H1 (cell line): ENCODE measurements at regions not wholly inside any gene's neighbourhood (a gene's known extent, or its start where the extent isn't known, plus 50 kb on each side); places are given as distances from the start of the nearest gene placed in this dataset.

ENCODE experiments used
- CTCF ChIA-PET: fragments of 300-600 bp; sonication (Branson Sonifier 250); formaldehyde crosslinking; loops from one replicate; lab custom pipeline; 2021; ENCODE audit not compliant: partially characterized antibody; lab: Charles Lee
- POLR2A ChIA-PET: fragments of 300-600 bp; sonication (Branson Sonifier 250); formaldehyde crosslinking; loops from one replicate; lab custom pipeline; 2021; ENCODE audit warnings: inconsistent platforms; ENCODE audit not compliant: partially characterized antibody; lab: Charles Lee
- DNase-seq, 2 experiments: peaks; one replicate each; pipeline versions ENCODE4 v3.0.0 to v3.0.0-alpha.2; 2010 to 2022; ENCODE audit warnings: low spot score in 2 of 2, low read depth in 1 of 2, mixed read lengths in 1 of 2
- FAIRE-seq: peaks from 2 replicates; lab custom pipeline; 2011; peaks lifted over from hg19 to GRCh38; lab: Jason Lieb, UNC
- H2AFZ ChIP-seq: 2 replicates; pipeline ENCODE4 v1.8.1; 2012; ENCODE audit warnings: low read length, inconsistent platforms
- H2AK5ac ChIP-seq: 2 replicates; pipeline ENCODE4 v1.6.1; 2013; ENCODE audit warnings: low read depth, low read length
- H2BK120ac ChIP-seq: replicated peaks from 2 replicates; pipeline ENCODE3; 2013; ENCODE audit warnings: low read depth, low read length, inconsistent platforms
- H2BK12ac ChIP-seq: 2 replicates; pipeline ENCODE4 v1.6.1; 2013; ENCODE audit warnings: low read depth, low read length
- H2BK15ac ChIP-seq: 2 replicates; pipeline ENCODE4 v1.6.1; 2013; ENCODE audit warnings: low read length
- H2BK20ac ChIP-seq: 2 replicates; pipeline ENCODE4 v1.6.1; 2013; ENCODE audit warnings: low read length
- H2BK5ac ChIP-seq: 2 replicates; pipeline ENCODE4 v1.6.1; 2013; ENCODE audit warnings: low read depth, low read length
- H3K14ac ChIP-seq: 2 replicates; pipeline ENCODE4 v1.6.1; 2013; ENCODE audit warnings: inconsistent platforms; ENCODE audit not compliant: insufficient read length
- H3K18ac ChIP-seq: 2 replicates; pipeline ENCODE4 v1.6.1; 2013; ENCODE audit warnings: low read length; ENCODE audit errors: extremely low read depth
- H3K23ac ChIP-seq: 2 replicates; pipeline ENCODE4 v1.6.1; 2013; ENCODE audit warnings: inconsistent platforms; ENCODE audit not compliant: insufficient read length
- H3K23me2 ChIP-seq: 2 replicates; pipeline ENCODE4 v1.6.1; 2013; ENCODE audit warnings: low read depth, low read length
- H3K27ac ChIP-seq: 2 replicates; pipeline ENCODE4 v1.6.1; 2011; ENCODE audit warnings: low read depth, low read length, inconsistent platforms
- H3K27me3 ChIP-seq, 4 experiments: replicated peaks in 1 of 4; 1 replicate in 1 of 4; 2 replicates in 3 of 4; pipeline versions ENCODE4 v1.6.1 to v1.8.1; 2011 to 2013; ENCODE audit warnings: low read length in 3 of 4, mild to moderate bottlenecking in 3 of 4, inconsistent platforms in 2 of 4, mixed read lengths in 2 of 4, moderate library complexity in 1 of 4; ENCODE audit not compliant: control insufficient read depth in 3 of 4, insufficient read depth in 3 of 4; ENCODE audit errors: extremely low read depth in 1 of 4
- H3K36me3 ChIP-seq, 4 experiments: 2 replicates each; pipeline versions ENCODE4 v1.6.1 to v1.8.1; 2011 to 2013; ENCODE audit warnings: mild to moderate bottlenecking in 4 of 4, low read length in 3 of 4, moderate library complexity in 2 of 4, control low read depth in 1 of 4, inconsistent platforms in 1 of 4; ENCODE audit not compliant: insufficient read depth in 4 of 4, control insufficient read depth in 2 of 4
- H3K4ac ChIP-seq: replicated peaks from 2 replicates; pipeline ENCODE3; 2013; ENCODE audit warnings: low read length, low read depth, mixed read lengths, inconsistent platforms; ENCODE audit not compliant: insufficient read length
- H3K4me1 ChIP-seq, 4 experiments: replicated peaks in 1 of 4; 1 replicate in 1 of 4; 2 replicates in 3 of 4; pipeline versions ENCODE4 v1.6.1 to v1.8.1; 2011 to 2013; ENCODE audit warnings: low read length in 3 of 4, inconsistent platforms in 2 of 4, mixed read lengths in 1 of 4; ENCODE audit not compliant: insufficient read depth in 4 of 4, control insufficient read depth in 3 of 4
- H3K4me2 ChIP-seq, 2 experiments: 2 replicates each; pipeline versions ENCODE4 v1.6.1 to v1.8.1; 2011 to 2013; ENCODE audit warnings: low read depth in 2 of 2, low read length in 2 of 2, control low read depth in 1 of 2, inconsistent platforms in 1 of 2, mild to moderate bottlenecking in 1 of 2; ENCODE audit not compliant: insufficient read depth in 1 of 2
- H3K4me3 ChIP-seq, 4 experiments: fragments of 200-600, 300-600 bp in 1 of 4; sonication (generic), shearing (Covaris generic), sonication (Bioruptor Twin) in 1 of 4; 2 replicates each; pipeline versions ENCODE4 v1.5.1 to v1.8.1; 2011 to 2016; ENCODE audit warnings: low read length in 4 of 4, low read depth in 3 of 4, control low read depth in 2 of 4, inconsistent platforms in 2 of 4, mild to moderate bottlenecking in 2 of 4, mixed read lengths in 1 of 4, moderate library complexity in 1 of 4; ENCODE audit not compliant: insufficient read depth in 2 of 4; ENCODE audit errors: extremely low read depth in 1 of 4
- H3K56ac ChIP-seq: replicated peaks from 2 replicates; pipeline ENCODE3; 2013; ENCODE audit warnings: low read depth, mild to moderate bottlenecking, mixed read lengths, low read length, inconsistent platforms; ENCODE audit not compliant: insufficient read length
- H3K79me1 ChIP-seq: 2 replicates; pipeline ENCODE4 v1.6.1; 2013; ENCODE audit warnings: low read depth, low read length, control low read depth
- H3K79me2 ChIP-seq, 2 experiments: 2 replicates each; pipeline versions ENCODE4 v1.6.1 to v1.8.1; 2012 to 2013; ENCODE audit warnings: low read length in 2 of 2, mild to moderate bottlenecking in 2 of 2, inconsistent platforms in 1 of 2; ENCODE audit not compliant: insufficient read depth in 2 of 2, control insufficient read depth in 1 of 2
- H3K9ac ChIP-seq, 4 experiments: replicated peaks in 1 of 4; 1 replicate in 1 of 4; 2 replicates in 3 of 4; pipeline versions ENCODE4 v1.6.1 to v1.8.1; 2011 to 2013; ENCODE audit warnings: low read depth in 3 of 4, low read length in 3 of 4, control low read depth in 2 of 4, mild to moderate bottlenecking in 2 of 4, moderate library complexity in 2 of 4, inconsistent platforms in 1 of 4; ENCODE audit errors: extremely low read depth in 1 of 4
- H3K9me3 ChIP-seq, 2 experiments: 2 replicates each; pipeline versions ENCODE4 v1.6.1 to v1.8.1; 2012 to 2013; ENCODE audit warnings: mild to moderate bottlenecking in 2 of 2, moderate library complexity in 2 of 2, control low read depth in 1 of 2, inconsistent platforms in 1 of 2, low read depth in 1 of 2, low read length in 1 of 2, mixed read lengths in 1 of 2; ENCODE audit not compliant: insufficient read depth in 2 of 2
- H4K20me1 ChIP-seq, 2 experiments: replicated peaks in 1 of 2; 2 replicates each; pipeline versions ENCODE3 to v1.8.1; 2011 to 2013; ENCODE audit warnings: inconsistent platforms in 2 of 2, low read length in 2 of 2, mild to moderate bottlenecking in 1 of 2; ENCODE audit not compliant: insufficient read depth in 2 of 2, control insufficient read depth in 1 of 2
- H4K5ac ChIP-seq: 2 replicates; pipeline ENCODE4 v1.6.1; 2013; ENCODE audit warnings: low read length, low read depth, mixed read lengths, inconsistent platforms; ENCODE audit not compliant: insufficient read length
- H4K8ac ChIP-seq: 2 replicates; pipeline ENCODE4 v1.8.0; 2013; ENCODE audit warnings: mild to moderate bottlenecking, moderate library complexity, low read length, inconsistent platforms; ENCODE audit not compliant: insufficient read depth; ENCODE audit errors: extremely low read depth
- H4K91ac ChIP-seq: replicated peaks from 2 replicates; pipeline ENCODE3; 2013; ENCODE audit warnings: low read length, mixed read lengths, inconsistent platforms; ENCODE audit not compliant: insufficient read length
- CBX8 ChIP-seq: fragments of 300-800, 300-1000 bp; sonication (generic); IDR thresholded peaks from 2 replicates; pipeline ENCODE4 v1.7.1; 2016; ENCODE audit warnings: low read depth, low read length, borderline replicate concordance
- CEBPB ChIP-seq: IDR thresholded peaks from 2 replicates; pipeline ENCODE4 v1.6.1; 2012; ENCODE audit warnings: low read depth, low read length
- GABPA ChIP-seq: IDR thresholded peaks from 2 replicates; pipeline ENCODE4 v1.6.1; 2011; ENCODE audit warnings: mild to moderate bottlenecking, low read length, moderate library complexity, borderline replicate concordance; ENCODE audit not compliant: insufficient read depth
- GTF2F1 ChIP-seq: IDR thresholded peaks from 2 replicates; pipeline ENCODE4 v1.6.1; 2012; ENCODE audit warnings: low read depth, low read length, improper control_type of control experiment, borderline replicate concordance
- HDAC2 ChIP-seq, 2 experiments: fragments of 300-600 bp in 1 of 2; sonication (generic) in 1 of 2; IDR thresholded peaks; 2 replicates each; pipeline ENCODE4 v1.6.1; 2011 to 2012; ENCODE audit warnings: low read depth in 2 of 2, low read length in 2 of 2, mild to moderate bottlenecking in 2 of 2, moderate library complexity in 2 of 2, borderline replicate concordance in 1 of 2, inconsistent platforms in 1 of 2
- KDM5A ChIP-seq: fragments of 200-600 bp; IDR thresholded peaks from 2 replicates; pipeline ENCODE4 v1.7.1; 2012; ENCODE audit warnings: mild to moderate bottlenecking, low read length, inconsistent platforms, mixed read lengths
- SP1 ChIP-seq: IDR thresholded peaks from 2 replicates; pipeline ENCODE4 v1.6.1; 2011; ENCODE audit warnings: low read depth, low read length
- WGBS, 2 experiments: shearing (Covaris generic) in 1 of 2; methylation state at CpG; one replicate each; pipeline versions ENCODE4 v1.1.6 to v1.1.7; 2013 to 2015; ENCODE audit warnings: low lambda C conversion rate in 2 of 2, mixed read lengths in 2 of 2, inconsistent platforms in 1 of 2, low coverage in 1 of 2, missing lambda C conversion rate in 1 of 2; ENCODE audit not compliant: insufficient replicate concordance in 2 of 2, insufficient coverage in 1 of 2, insufficient read length in 1 of 2; ENCODE audit errors: extremely low coverage in 1 of 2, missing lambda C conversion rate in 1 of 2; 5-methylcytosine and 5-hydroxymethylcytosine counted together
- TF ChIP-seq, protein P1 (sequence below): IDR thresholded peaks from 2 replicates; pipeline ENCODE4 v1.6.1; 2012; ENCODE audit warnings: inconsistent platforms

DNA sequence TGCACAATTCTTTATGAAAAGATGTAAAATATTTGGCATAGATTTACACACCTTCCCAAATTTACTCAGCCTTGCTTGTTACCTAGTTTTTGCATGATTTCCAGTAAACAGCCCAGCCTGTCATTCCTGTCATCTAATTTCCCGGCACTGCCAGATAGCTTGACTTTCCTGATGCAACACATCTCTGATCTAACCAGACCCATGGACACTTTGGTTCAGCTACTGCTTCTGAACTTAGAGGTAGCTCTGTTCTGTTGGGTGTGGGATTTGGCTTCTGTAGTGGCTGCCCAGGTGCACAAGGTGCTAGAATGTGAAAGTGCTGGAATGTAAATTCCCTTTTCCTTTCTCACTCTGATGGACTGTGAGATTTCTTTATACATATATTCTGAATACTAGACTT lies 1033.5 kb downstream of the SLITRK1 start:
- no peak overlapping the region for H4K91ac ChIP-seq
- no peak overlapping the region for H3K14ac ChIP-seq
- H3K4me3 ChIP-seq: no peak overlapping the region
- H3K27ac ChIP-seq: no peak overlapping the region
- H4K8ac ChIP-seq: no peak overlapping the region
- H3K36me3 ChIP-seq: no peaks in the 10 kb centered on the region
- no peak overlapping the region for H2BK120ac ChIP-seq
- no peaks in the 10 kb centered on the region; a peak in 1 of 4 replicates for H3K9me3 ChIP-seq
- FAIRE-seq (no peak), DNase-seq (no peak)
- H2BK15ac ChIP-seq: no peak overlapping the region
- H3K27me3 ChIP-seq: no peaks in the 10 kb centered on the region
- H2BK5ac ChIP-seq: no peak overlapping the region
- no peak overlapping the region for H3K4me2 ChIP-seq
- no peaks in the 10 kb centered on the region for H4K20me1 ChIP-seq
- POLR2A ChIA-PET: no interaction called here
- H3K79me2 ChIP-seq: no peaks in the 10 kb centered on the region
- H3K4me1 ChIP-seq: no peaks in the 10 kb centered on the region
- H2BK12ac ChIP-seq: no peak overlapping the region
- no peak overlapping the region for H3K18ac ChIP-seq
- no peak overlapping the region for H2BK20ac ChIP-seq
- no peak overlapping the region for H3K23ac ChIP-seq
- no peak for TF ChIP-seq GABPA
- no peak for TF ChIP-seq HDAC2 (IDR thresholded peaks at IDR 0.05; ENCODE audit: borderline replicate concordance in 1 of 2, low read depth in 2 of 2, low read length in 2 of 2)
- TF ChIP-seq, protein P1, sequence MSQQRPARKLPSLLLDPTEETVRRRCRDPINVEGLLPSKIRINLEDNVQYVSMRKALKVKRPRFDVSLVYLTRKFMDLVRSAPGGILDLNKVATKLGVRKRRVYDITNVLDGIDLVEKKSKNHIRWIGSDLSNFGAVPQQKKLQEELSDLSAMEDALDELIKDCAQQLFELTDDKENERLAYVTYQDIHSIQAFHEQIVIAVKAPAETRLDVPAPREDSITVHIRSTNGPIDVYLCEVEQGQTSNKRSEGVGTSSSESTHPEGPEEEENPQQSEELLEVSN: no peak
- TF ChIP-seq GTF2F1: no peak
- no peak for TF ChIP-seq CEBPB
- no peak for TF ChIP-seq CBX8
- TF ChIP-seq KDM5A: no peak
- TF ChIP-seq SP1: no peak
- no peak overlapping the region for H3K4ac ChIP-seq
- no peak overlapping the region for H2AFZ ChIP-seq
- H3K79me1 ChIP-seq: no peaks in the 10 kb centered on the region
- no peak overlapping the region for H3K56ac ChIP-seq
- CTCF ChIA-PET: interaction anchor here (1.0 to 1.2 kb wide), 2 partner anchors 12 to 15 kb away, joined by 3 read pairs; no protein-coding TSS in a partner anchor
- H3K23me2 ChIP-seq: no peaks in the 10 kb centered on the region; the same call in 1 of the 2 replicates
- no peak overlapping the region for H4K5ac ChIP-seq
- H3K9ac ChIP-seq: no peak overlapping the region
- 94% methylated on average over 1 of the region's 1 CpG; no CpG with 5 or more reads in 1 of the 2 experiments for WGBS, 2 experiments
- no peak overlapping the region for H2AK5ac ChIP-seq
